ENCODE measurements at regions not wholly inside any gene's neighbourhood (a gene's known extent, or its start where the extent isn't known, plus 50 kb on each side); places are given as distances from the start of the nearest gene placed in this dataset.
A peak's percentile ranks its signal among the peaks of the same experiment; 100 is the strongest.

GRCh38 chr6:134453792-134454510, 136.0 kb upstream of the SGK1 start:
- DNase-seq (ENCODE audit: low spot score), result no peak

DNA sequence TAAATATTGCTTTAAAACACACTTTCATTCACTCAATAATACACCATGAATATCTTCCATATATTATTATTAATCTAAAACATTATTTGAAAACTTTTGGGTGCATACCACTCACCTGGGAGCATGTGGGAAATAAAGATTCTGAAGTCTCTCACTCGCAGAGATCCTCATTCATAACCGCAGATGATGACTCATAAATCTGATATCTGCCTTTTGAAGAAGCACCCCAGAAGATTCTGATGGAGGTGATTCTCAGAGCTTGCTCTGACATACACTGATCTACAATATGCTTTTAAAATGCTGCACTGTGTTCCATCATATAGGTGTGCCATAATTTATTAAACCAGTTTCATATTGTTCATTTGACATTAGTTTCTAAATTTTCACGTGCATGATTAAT, 135.0 kb upstream of the SGK1 start:
- no peak for DNase-seq (ENCODE audit: low spot score)

GRCh38 chr6:134451529-134451928, 133.6 kb upstream of the SGK1 start:
- no peak for DNase-seq (ENCODE audit: low spot score)

- DNase-seq (ENCODE audit: low spot score), result no peak
Observed at GRCh38 chr6:134449781-134450180, 131.9 kb upstream of the SGK1 start.

DNA sequence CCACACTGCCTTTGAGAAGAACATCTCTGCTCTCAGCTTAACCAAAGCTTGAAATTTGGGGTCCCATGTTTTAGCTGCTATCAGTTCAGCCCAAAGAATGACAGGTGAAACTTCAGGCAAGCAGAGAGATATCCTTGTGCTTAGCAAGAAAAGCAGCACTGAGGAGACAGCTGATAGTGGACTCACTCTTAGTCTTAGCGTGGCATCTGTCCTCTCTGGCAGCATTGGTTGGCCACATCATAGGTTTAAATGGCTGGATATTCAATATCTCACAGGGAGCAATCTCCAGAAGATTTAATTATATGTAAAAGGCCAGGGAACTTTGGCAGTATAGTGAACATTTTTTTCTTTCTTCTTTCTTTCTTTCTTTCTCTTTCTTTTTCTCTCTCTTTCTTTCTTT, 131.1 kb upstream of the SGK1 start:
- DNase-seq (ENCODE audit: low spot score), result no peak

DNA sequence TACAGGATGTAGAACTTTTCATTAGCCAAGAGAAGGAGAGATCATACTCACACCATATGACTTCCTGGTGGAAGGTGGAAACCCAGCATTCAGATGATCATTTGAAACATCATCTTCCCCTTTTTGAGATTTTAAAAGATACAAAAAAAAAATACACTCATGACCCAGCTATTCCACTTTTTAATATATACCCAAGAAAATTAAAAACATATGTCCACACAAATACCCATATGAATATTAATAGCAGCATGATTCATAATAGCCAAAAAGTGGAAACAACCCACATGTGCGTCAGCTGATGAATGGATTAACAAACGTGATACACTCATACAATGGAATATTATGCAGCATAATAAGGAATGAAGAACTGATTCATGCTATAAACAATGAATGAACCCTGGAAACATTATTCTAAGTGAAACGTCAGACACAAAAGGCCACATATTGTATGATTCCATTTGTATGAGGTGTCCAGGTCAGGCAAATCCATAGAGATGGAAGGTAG, 130.0 kb upstream of the SGK1 start:
- peak; percentile 95 for DNase-seq (ENCODE audit: low spot score)

DNA sequence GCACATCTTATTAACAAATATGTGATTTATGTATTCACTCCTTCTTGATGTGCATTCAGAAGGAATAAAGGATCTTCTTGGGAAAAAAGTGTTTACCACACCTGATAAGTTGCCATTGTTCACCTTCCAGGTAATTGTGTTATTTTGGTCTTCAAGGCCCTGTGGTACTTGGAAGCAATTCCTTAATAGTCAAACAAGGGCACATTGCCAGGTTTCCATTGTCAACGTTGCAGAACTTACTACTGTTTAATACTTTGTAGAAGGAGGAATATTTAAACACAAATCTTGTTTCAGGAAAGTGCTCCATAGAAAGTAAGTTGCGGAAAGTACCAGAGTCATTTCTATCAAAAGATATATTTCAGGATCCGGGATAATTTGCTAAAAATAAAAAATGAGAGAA, 129.5 kb upstream of the SGK1 start:
- DNase-seq (ENCODE audit: low spot score), result peak; percentile 16

- no peak for DNase-seq (ENCODE audit: low spot score)
Observed at GRCh38 chr6:134446896-134447295, 129.0 kb upstream of the SGK1 start.

DNA sequence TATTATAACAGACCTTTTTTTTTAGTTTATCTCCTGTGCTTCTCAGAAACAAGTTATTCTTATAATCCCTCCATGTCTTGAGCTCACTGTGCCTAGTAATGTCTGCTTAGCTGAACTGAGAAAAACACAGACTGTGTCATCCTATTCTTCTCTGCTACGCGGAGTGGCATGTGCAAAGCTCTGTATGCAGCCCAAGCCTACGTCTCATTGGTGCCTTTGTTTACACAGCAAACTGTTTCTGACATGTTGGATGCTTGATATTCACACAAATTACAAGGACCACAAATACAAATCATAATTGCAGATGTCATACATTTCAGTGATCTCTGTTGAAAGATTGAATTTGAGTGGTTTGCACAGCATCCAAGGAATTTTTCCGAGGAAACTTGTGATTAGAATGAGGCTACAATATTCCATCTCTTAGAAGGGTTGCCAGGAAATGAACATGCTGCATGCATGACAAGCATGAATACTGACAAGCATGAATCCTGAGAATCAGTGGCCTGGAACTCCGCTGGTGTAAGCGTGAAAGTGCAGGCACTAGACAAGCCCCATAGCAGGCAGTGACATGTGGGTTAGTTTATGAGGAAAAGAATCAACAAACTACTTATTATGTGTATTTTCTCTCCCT, 128.4 kb upstream of the SGK1 start:
- DNase-seq (ENCODE audit: low spot score), result peak; percentile 28

- no peak for DNase-seq (ENCODE audit: low spot score)
Observed at GRCh38 chr6:134443009-134443408, 125.1 kb upstream of the SGK1 start.

DNA sequence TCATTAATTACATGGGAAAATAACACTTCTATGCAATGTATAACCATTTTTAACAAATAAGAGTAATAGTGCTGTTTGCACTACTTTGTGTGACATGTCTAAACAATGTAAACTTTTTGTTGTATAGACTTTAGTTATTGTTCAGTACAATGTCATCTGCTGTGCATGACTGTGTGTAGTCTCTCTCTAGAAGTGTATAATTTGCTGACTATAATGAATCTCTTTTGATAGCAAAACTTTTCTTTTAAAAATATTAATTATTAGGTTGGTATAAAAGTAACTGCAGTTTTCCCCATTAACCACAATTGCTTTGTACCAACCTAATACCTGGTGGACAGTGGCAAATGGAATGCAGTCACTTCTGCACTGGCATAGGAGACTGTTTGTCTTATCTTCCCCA, 124.2 kb upstream of the SGK1 start:
- no peak for DNase-seq (ENCODE audit: low spot score)

GRCh38 chr6:134438837-134439236, 120.9 kb upstream of the SGK1 start:
- no peak for DNase-seq (ENCODE audit: low spot score)

DNA sequence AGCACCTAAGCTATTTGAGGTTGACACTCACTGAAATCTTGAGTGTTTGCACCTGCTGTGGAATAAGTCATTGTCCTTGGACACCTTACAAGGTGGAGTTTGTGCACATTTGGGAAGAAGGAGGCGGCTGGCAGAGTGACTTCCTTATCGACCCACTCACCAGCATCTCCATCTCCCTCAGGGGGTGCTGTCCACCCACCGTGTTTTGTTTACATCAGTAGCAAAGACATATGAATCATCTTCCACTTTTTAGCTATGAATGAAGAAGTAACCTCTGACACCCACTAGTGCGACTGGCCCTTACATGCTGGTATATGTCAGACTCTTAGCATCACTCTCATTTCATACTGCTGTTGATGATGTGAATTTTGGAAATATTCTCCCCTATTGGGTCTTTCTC, 119.5 kb upstream of the SGK1 start:
- DNase-seq (ENCODE audit: low spot score), result peak; percentile 57

- DNase-seq (ENCODE audit: low spot score), result no peak
Observed at GRCh38 chr6:134436950-134437349, 119.0 kb upstream of the SGK1 start.

DNA sequence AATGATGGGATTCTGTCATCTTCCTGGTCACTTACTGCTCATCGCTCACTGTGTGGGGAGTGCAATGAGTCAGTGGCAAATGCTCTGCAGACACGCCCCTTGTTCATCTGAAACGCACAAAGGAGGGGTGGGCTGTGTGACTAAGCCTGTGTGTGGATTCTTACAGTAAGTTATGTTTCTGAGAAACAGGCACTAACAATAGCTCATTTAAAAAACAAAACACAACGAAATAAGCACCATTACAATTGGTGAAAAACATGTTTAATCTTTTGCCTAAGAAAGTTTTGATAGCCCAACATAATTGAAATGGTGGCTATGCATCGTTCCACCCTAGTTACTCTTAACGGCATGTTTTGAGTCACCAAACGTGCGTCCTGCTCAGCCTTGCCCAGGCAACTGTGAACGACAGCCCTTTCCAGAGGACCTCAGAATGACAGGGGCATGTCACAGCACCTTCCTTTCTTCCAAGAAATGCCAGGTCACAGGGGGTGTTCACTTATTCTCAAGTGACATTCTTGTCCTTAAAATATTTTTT, 118.4 kb upstream of the SGK1 start:
- peak; percentile 97 for DNase-seq (ENCODE audit: low spot score)

DNA sequence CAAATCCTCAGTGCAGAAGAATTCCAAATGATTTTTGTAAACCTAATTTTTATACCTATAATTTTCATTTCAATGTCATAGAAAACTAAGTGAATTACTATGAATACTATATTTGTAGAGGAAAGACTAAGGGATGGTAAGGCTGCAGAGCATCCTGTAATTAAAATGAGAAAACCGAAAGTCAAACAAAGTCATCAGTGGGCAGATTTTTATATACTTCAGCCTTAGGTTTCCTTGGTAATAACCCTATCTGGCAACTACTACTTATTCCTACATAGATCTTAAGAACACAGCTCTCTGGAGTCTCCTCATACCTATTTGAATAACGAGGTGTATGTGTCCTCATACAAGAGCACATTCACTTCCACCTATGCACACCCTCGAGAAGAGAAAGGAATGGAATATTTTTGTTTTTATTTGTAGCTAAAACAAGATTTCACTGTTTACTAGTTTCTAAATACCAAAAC, 117.9 kb upstream of the SGK1 start:
- DNase-seq (ENCODE audit: low spot score), result no peak

DNA sequence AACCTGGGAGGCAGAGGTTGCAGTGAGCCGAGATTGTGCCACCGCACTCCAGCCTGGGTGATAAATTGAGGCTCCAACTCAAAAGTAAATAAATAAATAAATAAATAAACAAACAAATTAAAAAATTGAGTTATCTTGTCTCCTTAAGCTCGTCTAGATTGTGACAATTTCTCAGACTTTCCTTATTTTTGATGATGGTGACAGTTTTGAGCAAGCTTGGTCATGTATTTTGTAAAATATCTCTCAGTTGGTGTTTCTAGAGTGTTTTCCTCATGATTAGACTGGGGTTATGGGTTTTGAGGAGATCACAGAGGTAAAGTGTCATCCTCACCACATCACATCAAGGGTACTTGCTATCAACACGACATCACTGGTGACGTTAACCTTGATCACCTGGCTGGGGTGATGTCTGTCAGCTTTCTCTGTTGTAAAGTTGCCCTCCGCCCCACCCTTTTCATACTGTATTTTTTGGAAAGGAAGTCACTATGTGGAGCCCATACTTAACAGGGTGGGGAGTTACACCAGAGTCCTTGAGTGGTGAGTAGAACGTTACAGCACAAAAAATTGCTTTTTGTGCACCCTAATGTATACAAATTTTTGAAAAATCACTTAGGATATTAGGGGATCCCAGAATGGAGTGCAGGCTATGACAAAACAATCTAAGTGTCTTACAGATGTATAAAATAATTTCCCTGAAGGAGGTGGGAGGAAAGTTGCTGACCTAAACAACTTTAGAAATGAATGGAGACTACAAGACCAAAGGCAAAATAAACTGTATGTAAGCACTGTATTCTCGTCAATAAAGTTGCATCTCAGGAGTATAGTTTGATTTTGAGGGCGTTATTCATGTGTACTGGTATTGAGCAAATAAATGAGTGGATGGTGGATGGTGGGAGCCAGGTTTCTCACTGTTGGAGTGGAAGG, 116.4 kb upstream of the SGK1 start:
- DNase-seq (ENCODE audit: low spot score), result no peak

DNA sequence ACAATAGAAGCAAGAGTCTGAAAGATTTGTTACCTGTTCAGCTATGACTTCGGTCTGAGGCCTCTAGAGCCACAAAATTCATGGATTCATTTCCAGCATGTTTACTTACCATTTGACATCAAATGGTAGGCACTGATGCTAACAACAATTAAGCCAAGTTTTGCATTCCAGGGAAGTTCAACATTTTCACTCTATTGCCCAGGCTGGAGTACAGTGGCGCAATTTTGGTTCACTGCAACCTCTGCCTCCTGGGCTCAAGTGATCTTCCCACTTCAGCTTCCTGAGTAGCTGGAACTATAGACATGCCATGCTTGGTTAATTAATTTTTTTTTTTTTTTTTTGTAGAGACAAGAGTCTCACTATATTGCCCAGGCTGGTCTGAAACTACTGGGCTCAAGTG, 114.1 kb upstream of the SGK1 start:
- no peak for DNase-seq (ENCODE audit: low spot score)

GRCh38 chr6:134431421-134431859, 113.5 kb upstream of the SGK1 start:
- no peak for DNase-seq (ENCODE audit: low spot score)

GRCh38 chr6:134429861-134430380, 112.0 kb upstream of the SGK1 start:
- DNase-seq (ENCODE audit: low spot score), result no peak

- DNase-seq (ENCODE audit: low spot score), result no peak
Observed at GRCh38 chr6:134427721-134428120, 109.8 kb upstream of the SGK1 start.

- no peak for DNase-seq (ENCODE audit: low spot score)
Observed at GRCh38 chr6:134426623-134427022, 108.7 kb upstream of the SGK1 start.

All from kidney capillary endothelial cell (primary cell).